ENCODE measurements at regions not wholly inside any gene's neighbourhood (a gene's known extent, or its start where the extent isn't known, plus 50 kb on each side); places are given as distances from the start of the nearest gene placed in this dataset.

- ChIA-PET POLR2A (no interaction called here), RAD21 (ENCODE audit: low non-redundant PET in 1 of 2, low total read pairs in 2 of 2, uncharacterized antibody in 2 of 2, unreplicated experiment in 2 of 2) (no interaction called here), CTCF (no interaction called here)
- TF ChIP-seq FOSL1 (IDR thresholded peaks at IDR 0.05; ENCODE audit: low read depth) (no peak), ZNF274 (IDR thresholded peaks at IDR 0.05; ENCODE audit: low read depth, low read length) (no peak), CBX3 (IDR thresholded peaks at IDR 0.05; ENCODE audit: low read depth) (no peak), SIN3A (IDR thresholded peaks at IDR 0.05; ENCODE audit: low read depth) (no peak), EGR1 (IDR thresholded peaks at IDR 0.05; ENCODE audit: low read depth) (no peak), EZH2phosphoT487 (IDR thresholded peaks at IDR 0.05; ENCODE audit: borderline replicate concordance) (no peak), SP1 (IDR thresholded peaks at IDR 0.05; ENCODE audit: low read depth) (no peak), RAD21 (IDR thresholded peaks at IDR 0.05; ENCODE audit: low read depth) (no peak), REST (IDR thresholded peaks at IDR 0.05; ENCODE audit: low read depth) (no peak), POLR2A (IDR thresholded peaks at IDR 0.05; ENCODE audit: borderline replicate concordance, extremely low read depth, insufficient read depth, insufficient read length) (no peak), ATF3 (IDR thresholded peaks at IDR 0.05) (no peak), JUND (IDR thresholded peaks at IDR 0.05) (no peak), POLR2AphosphoS5 (IDR thresholded peaks at IDR 0.05; ENCODE audit: low read depth, low read length) (no peak), SRF (IDR thresholded peaks at IDR 0.05; ENCODE audit: low read depth) (no peak), ZBTB33 (IDR thresholded peaks at IDR 0.05; ENCODE audit: extremely low read depth, insufficient replicate concordance, low read length) (no peak), EZH2 (IDR thresholded peaks at IDR 0.05) (no peak), MAX (IDR thresholded peaks at IDR 0.05) (no peak), CTCF (IDR thresholded peaks at IDR 0.05 in 2 of 3, conservative IDR thresholded peaks at IDR 0.05 in 1 of 3; ENCODE audit: borderline replicate concordance in 1 of 3, insufficient read depth in 1 of 3, low read depth in 2 of 3, low read length in 2 of 3) (no peak), YY1 (IDR thresholded peaks at IDR 0.05; ENCODE audit: extremely low read depth, insufficient replicate concordance, low read depth, low read length) (no peak)
- no peaks in the 10 kb centered on the region for H4K20me1 ChIP-seq (ENCODE audit: insufficient read depth)
- peaks cover 0 to 11% of the 10 kb centered on the region in 2 experiments; a peak in 2 of 4 replicates for H3K4me1 ChIP-seq (ENCODE audit: control insufficient read depth in 1 of 2, insufficient read depth in 2 of 2, low read length in 2 of 2)
- H3K79me2 ChIP-seq (ENCODE audit: insufficient read depth, low read length): no peaks in the 10 kb centered on the region
- no peaks in the 10 kb centered on the region for H3K27me3 ChIP-seq (ENCODE audit: insufficient read depth, low read length)
- ATAC-seq (no peak), DNase-seq (ENCODE audit: low read depth, low spot score) (no peak)
- no TSS peak for BruUV-seq (replicated peaks)
- no peaks in the 10 kb centered on the region for H3K36me3 ChIP-seq (ENCODE audit: control insufficient read depth in 1 of 2, insufficient read depth in 2 of 2, low read length in 2 of 2)
- no peak overlapping the region for H3K27ac ChIP-seq (ENCODE audit: low read depth, low read length)
- H3K4me3 ChIP-seq (replicated peaks in 1 of 2; ENCODE audit: low read depth in 1 of 2, low read length in 2 of 2): no peak overlapping the region
- no peaks in the 10 kb centered on the region for H3K9me3 ChIP-seq (ENCODE audit: control insufficient read depth in 1 of 2, insufficient read depth in 1 of 2, low read depth in 1 of 2, low read length in 2 of 2)
- H3K4me2 ChIP-seq (ENCODE audit: low read length): no peak overlapping the region
- no peak overlapping the region for H3K9ac ChIP-seq (ENCODE audit: low read length)
- H3K9me2 ChIP-seq (ENCODE audit: insufficient read depth): no peaks in the 10 kb centered on the region
- no peak overlapping the region for H2AFZ ChIP-seq (ENCODE audit: low read depth, low read length, poor library complexity, severe bottlenecking)
- intact Hi-C loops (cut with micrococcal nuclease): no loop called here
Observed at GRCh38 chr1:29576510-29576909, 340.2 kb downstream of the PTPRU start.

Data from HCT116 (cell line).